Fibroblast of gingiva (primary cell): ENCODE measurements at regions not wholly inside any gene's neighbourhood (a gene's known extent, or its start where the extent isn't known, plus 50 kb on each side); places are given as distances from the start of the nearest gene placed in this dataset.
"Not testable (repeated sequence)": the region's sequence is repeated elsewhere in the genome, so short reads cannot be mapped to it uniquely, and the experiment has no call there.

Experiments used
- DNase-seq: peaks from one replicate; pipeline ENCODE4 v3.0.0-alpha.2; 2011; ENCODE audit warnings: low read depth

- no peak for DNase-seq
These were observed 591.5 kb downstream of the TRHDE start for GRCh38 chr12:72863671-72864070.

- DNase-seq = no peak
These were observed 593.8 kb downstream of the TRHDE start for GRCh38 chr12:72865921-72866320.

- DNase-seq = no peak
These were observed 596.9 kb downstream of the TRHDE start for GRCh38 chr12:72869024-72869423.

- no peak for DNase-seq
These were observed 600.2 kb downstream of the TRHDE start for GRCh38 chr12:72872238-72872887.

- DNase-seq = no peak
These were observed 600.8 kb downstream of the TRHDE start for GRCh38 chr12:72872996-72873395.

DNA sequence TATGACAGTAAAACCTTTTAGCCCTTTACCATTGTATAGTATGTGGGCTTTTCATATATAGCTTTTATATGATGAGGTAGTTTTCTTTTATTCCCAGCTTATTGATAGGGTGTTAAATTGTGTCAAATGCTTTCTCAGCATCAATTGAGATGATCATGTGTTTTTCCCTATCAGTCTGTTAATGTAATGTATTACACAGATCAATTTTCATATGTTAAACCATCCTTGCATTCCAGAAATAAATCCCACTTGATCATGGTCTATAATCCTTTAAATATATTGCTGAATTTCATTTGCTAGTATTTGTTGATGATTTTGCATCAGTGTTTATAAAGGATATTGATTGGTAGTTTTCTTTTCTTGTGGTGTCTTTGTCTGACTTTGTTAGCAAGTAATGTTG, 603.9 kb downstream of the TRHDE start:
- no peak for DNase-seq

- DNase-seq = no peak
These were observed 616.5 kb downstream of the TRHDE start for GRCh38 chr12:72888693-72889092.

- no peak for DNase-seq
These were observed 617.6 kb downstream of the TRHDE start for GRCh38 chr12:72889791-72890190.

- no peak for DNase-seq
These were observed 629.5 kb downstream of the TRHDE start for GRCh38 chr12:72901685-72902084.

GRCh38 chr12:72925716-72926115, 653.5 kb downstream of the TRHDE start:
- no peak for DNase-seq

- not testable (repeated sequence) for DNase-seq
These were observed 659.7 kb downstream of the TRHDE start for GRCh38 chr12:72931838-72932237.

DNA sequence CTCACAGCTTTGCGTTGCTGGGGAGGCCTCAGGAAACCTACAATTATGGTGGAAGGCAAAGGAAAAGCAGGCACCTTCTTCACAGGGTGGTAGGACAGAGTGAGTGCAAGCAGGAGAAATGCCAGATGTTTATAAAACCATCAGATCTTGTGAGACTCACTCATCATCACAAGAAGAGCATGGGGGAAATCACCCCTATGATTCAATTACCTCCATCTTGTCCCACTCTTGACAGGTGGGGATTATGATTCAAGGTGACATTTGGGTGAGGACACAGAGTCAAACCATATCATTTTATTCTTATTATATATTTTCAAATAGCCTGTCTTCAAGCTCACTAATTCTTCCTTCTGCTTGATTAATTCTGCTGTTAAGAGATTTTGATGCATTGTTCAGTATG, 665.3 kb downstream of the TRHDE start:
- no peak for DNase-seq

- DNase-seq = no peak
These were observed 685.3 kb downstream of the TRHDE start for GRCh38 chr12:72957454-72957853.

DNA sequence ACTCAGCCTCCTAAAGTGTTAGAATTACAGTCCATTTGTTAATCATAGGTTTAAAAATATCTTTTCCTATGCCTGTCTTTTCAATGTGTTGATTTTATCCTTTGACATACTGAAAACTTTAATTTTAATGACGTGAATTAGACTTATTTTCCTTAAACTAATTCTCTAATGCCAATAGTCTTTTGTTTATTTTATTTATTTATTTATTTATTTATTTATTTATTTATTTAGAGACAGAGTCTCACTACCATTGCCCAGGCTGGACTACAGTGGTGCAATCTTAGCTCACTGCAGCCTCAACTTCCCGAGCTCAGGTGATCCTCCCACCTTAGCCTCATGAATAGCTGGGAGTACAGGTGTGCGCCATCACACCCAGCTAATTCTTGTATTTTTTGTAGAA, 694.5 kb downstream of the TRHDE start:
- no peak for DNase-seq

DNA sequence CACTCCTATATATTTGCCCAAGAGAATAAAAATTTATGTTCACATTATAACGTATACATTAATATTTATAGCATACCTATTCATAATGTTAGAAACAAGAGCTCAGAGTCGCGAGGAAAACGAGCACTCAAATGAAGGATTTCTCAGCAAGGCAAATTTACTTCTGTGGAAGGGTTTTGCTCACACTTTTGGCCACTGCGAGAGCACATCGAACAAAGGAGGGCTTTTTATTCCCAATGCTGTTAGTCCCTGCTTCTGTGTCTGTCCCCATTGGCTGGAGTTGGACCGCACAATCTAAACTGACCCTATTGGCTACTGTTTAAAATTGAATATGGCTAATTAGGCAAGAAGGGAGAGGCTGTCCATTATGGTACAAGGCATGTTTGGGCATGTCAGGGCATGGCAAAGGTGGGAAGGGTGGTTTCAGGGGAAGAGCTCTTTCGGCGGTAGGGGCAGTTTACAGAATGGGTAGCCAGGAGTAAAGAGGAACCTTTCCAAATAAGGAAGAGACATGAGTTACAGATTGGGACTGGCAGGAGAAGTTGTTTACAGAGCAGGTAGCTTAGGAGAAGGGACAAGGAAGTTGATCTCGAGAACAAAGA, 702.9 kb downstream of the TRHDE start:
- DNase-seq = no peak

GRCh38 chr12:72978999-72979398, 706.8 kb downstream of the TRHDE start:
- no peak for DNase-seq

- DNase-seq = no peak
These were observed 710.2 kb downstream of the TRHDE start for GRCh38 chr12:72982356-72982755.

DNA sequence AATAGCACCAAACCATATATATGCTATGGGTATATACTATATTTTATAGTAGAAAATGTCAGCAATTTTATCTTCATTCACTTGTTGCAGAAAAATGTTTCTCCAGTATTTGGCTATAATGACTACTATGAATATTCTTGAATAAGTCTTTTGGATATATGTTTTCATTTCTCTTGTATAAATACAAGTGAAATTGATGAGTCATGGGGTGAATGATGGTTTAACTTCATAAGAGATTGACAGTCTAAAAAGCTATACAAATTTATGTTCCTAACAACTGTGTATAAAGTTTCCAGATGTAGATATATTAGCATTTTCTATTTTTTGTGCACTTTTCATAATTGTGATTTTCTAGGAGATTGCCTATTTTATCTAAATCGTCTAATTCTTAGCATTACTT, 714.8 kb downstream of the TRHDE start:
- no peak for DNase-seq

DNA sequence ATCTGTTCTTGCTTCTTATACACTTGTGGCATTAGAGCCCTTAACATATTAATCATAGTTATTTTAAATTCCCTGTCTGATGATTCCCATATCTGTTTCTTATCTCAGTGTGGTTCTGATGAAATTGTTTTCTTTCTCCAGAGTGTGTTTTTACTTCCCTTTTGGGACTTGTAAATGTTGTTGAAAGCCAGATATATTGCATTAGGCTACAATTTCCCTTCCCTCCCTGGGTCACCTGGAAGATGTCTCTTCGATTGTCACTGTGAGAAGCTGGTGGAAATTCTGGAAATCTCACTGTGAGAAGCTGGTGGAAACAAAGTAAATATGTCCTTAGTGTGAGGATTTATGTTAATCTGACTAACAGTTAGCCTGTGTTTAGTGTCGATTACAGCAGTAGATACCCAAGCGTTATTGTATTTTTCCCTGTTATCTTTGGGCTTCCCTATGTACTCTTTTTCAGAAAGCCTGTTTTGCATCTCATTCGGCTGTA, 717.3 kb downstream of the TRHDE start:
- no peak for DNase-seq

DNA sequence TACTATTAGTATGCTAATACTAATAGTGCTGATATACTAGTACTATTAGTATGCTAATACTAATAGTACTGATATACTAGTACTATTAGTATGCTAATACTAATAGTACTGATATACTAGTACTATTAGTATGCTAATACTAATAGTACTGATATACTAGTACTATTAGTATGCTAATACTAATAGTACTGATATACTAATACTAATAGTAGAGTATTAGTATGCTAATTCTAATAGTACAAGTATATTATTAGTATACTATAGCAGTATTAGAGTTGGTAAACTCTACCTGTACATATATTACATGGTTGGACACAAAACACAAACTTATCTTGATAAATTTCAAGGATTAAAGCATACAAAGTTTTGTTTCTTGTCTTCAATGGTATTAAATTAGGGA, 722.9 kb downstream of the TRHDE start:
- DNase-seq = not testable (repeated sequence)

GRCh38 chr12:72995616-72996015, 723.4 kb downstream of the TRHDE start:
- DNase-seq = no peak

GRCh38 chr12:73001806-73002205, 729.6 kb downstream of the TRHDE start:
- DNase-seq = not testable (repeated sequence)

- not testable (repeated sequence) for DNase-seq
These were observed 730.3 kb downstream of the TRHDE start for GRCh38 chr12:73002504-73002903.
